ENCODE measurements at regions not wholly inside any gene's neighbourhood (a gene's known extent, or its start where the extent isn't known, plus 50 kb on each side); places are given as distances from the start of the nearest gene placed in this dataset.

DNA sequence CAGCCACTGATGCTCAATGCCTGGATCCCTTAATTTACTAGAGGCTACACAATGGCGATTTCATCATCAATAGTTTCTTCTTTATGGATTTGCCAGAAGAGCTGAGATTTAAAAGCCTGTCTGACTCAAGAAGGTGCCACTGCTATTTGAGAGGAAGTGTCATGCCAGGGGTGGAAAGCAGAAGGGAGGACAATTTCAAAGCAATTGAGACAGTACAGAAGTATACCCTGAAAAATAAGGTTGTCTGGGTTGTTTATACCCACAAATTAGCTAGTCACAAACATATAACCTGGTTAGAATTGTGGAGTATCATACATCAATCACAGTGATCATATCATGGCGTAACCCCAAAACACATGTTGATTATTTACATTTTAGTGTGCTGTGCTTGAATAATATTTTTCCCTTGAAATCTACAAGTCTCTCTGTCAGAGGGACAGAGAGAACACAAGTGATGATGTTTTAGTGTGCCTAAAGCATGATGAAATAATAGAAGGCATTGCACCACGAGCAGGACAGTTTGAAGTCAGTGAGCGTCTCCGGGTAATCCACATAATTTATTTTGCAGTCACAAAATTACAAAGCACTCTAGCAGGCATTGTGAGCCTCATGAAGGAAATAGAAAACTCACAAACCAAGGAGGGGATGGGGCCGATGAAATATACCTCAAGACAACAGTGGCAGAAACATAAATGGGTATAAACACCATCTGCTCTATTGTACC, 312.2 kb upstream of the SPRED2 start:
- TF ChIP-seq CTCF (conservative IDR thresholded peaks at IDR 0.05; ENCODE audit: low read length) (no peak), EZH2phosphoT487 (IDR thresholded peaks at IDR 0.05; ENCODE audit: borderline replicate concordance) (no peak)

Measured in Loucy (cell line).